OCI-LY7 (cell line): ENCODE measurements at regions not wholly inside any gene's neighbourhood (a gene's known extent, or its start where the extent isn't known, plus 50 kb on each side); places are given as distances from the start of the nearest gene placed in this dataset.

Experiments
- BruUV-seq: library from RNA; stranded (reverse); fragments of 400-500 nt; replicated peaks from 2 replicates; lab custom pipeline; 2021; lab: Mats Ljungman, UMichigan
- CTCF ChIA-PET: fragments of 300-600 bp; sonication (Branson Sonifier 250); formaldehyde crosslinking; loops from one replicate; lab custom pipeline; 2022; ENCODE audit warnings: antibody characterized with exemption; ENCODE audit not compliant: unreplicated experiment; lab: Charles Lee
- POLR2A ChIA-PET: fragments of 300-600 bp; sonication (Branson Sonifier 250); formaldehyde crosslinking; loops from one replicate; lab custom pipeline; 2022; ENCODE audit warnings: antibody characterized with exemption; lab: Charles Lee
- DNase-seq: peaks from one replicate; pipeline ENCODE4 v3.0.0-alpha.2; 2015; ENCODE audit warnings: low spot score
- H2AFZ ChIP-seq: fragments of 200-600 bp; sonication (generic), shearing (Covaris generic); 2 replicates; pipeline ENCODE4 v1.6.1; 2014; ENCODE audit warnings: mild to moderate bottlenecking, antibody characterized with exemption, low read length, moderate library complexity
- H3K27ac ChIP-seq: fragments of 200-600 bp; sonication (generic); 2 replicates; pipeline ENCODE4 v1.5.1; 2014; ENCODE audit warnings: mixed run types, low read depth, mild to moderate bottlenecking, moderate library complexity, low read length, inconsistent platforms; ENCODE audit not compliant: poor library complexity, severe bottlenecking
- H3K36me3 ChIP-seq: fragments of 200-600 bp; sonication (generic); 2 replicates; pipeline ENCODE4 v1.6.1; 2014; ENCODE audit warnings: mild to moderate bottlenecking, antibody characterized with exemption, low read length, moderate library complexity, mixed read lengths; ENCODE audit not compliant: insufficient read depth
- H3K4me1 ChIP-seq: fragments of 200-600 bp; sonication (generic); 2 replicates; pipeline ENCODE4 v1.5.1; 2014; ENCODE audit warnings: mild to moderate bottlenecking, low read length; ENCODE audit not compliant: insufficient read depth, poor library complexity, severe bottlenecking
- H3K4me2 ChIP-seq: fragments of 200-600 bp; sonication (generic); 2 replicates; pipeline ENCODE4 v1.6.1; 2014; ENCODE audit warnings: mild to moderate bottlenecking, low read length
- H3K4me3 ChIP-seq: fragments of 200-600 bp; sonication (generic); 2 replicates; pipeline ENCODE4 v1.5.1; 2014; ENCODE audit warnings: mild to moderate bottlenecking, low read depth, low read length; ENCODE audit not compliant: poor library complexity, severe bottlenecking
- H3K79me2 ChIP-seq: fragments of 200-600 bp; sonication (generic); 2 replicates; pipeline ENCODE4 v1.6.1; 2016; ENCODE audit warnings: low read depth, mild to moderate bottlenecking, low read length, moderate library complexity, mixed read lengths; ENCODE audit not compliant: insufficient read depth
- H3K9me2 ChIP-seq: fragments of 200-600 bp; sonication (generic); 2 replicates; pipeline ENCODE4 v1.6.1; 2016; ENCODE audit warnings: mild to moderate bottlenecking, low read length, mixed read lengths; ENCODE audit not compliant: insufficient read depth
- H3K9me3 ChIP-seq: fragments of 200-600 bp; sonication (generic); 2 replicates; pipeline ENCODE4 v1.6.1; 2014; ENCODE audit warnings: mild to moderate bottlenecking, mixed run types, low read length, mixed read lengths
- H4K20me1 ChIP-seq: fragments of 200-600 bp; sonication (generic); 2 replicates; pipeline ENCODE4 v1.6.1; 2014; ENCODE audit warnings: mild to moderate bottlenecking, antibody characterized with exemption, low read length, moderate library complexity, mixed read lengths; ENCODE audit not compliant: insufficient read depth
- EZH2phosphoT487 ChIP-seq: fragments of 200-600 bp; sonication (generic); IDR thresholded peaks from 2 replicates; pipeline ENCODE4 v1.6.1; 2018; ENCODE audit warnings: low read depth, borderline replicate concordance, mild to moderate bottlenecking, mixed run types, antibody characterized with exemption, low read length, moderate library complexity, mixed read lengths
- intact Hi-C: fragments of 100-400 bp; cut with micrococcal nuclease; formaldehyde crosslinking; loops from one replicate; pipeline ENCODE4 v1.10.0; 2022; ENCODE audit not compliant: unreplicated experiment
- TF ChIP-seq, protein P1 (sequence below): fragments of 200-600 bp; sonication (generic); conservative IDR thresholded peaks from 2 replicates; pipeline ENCODE4 v1.5.1; 2014; ENCODE audit warnings: mild to moderate bottlenecking, antibody characterized with exemption, low read length, moderate library complexity, mixed read lengths

DNA sequence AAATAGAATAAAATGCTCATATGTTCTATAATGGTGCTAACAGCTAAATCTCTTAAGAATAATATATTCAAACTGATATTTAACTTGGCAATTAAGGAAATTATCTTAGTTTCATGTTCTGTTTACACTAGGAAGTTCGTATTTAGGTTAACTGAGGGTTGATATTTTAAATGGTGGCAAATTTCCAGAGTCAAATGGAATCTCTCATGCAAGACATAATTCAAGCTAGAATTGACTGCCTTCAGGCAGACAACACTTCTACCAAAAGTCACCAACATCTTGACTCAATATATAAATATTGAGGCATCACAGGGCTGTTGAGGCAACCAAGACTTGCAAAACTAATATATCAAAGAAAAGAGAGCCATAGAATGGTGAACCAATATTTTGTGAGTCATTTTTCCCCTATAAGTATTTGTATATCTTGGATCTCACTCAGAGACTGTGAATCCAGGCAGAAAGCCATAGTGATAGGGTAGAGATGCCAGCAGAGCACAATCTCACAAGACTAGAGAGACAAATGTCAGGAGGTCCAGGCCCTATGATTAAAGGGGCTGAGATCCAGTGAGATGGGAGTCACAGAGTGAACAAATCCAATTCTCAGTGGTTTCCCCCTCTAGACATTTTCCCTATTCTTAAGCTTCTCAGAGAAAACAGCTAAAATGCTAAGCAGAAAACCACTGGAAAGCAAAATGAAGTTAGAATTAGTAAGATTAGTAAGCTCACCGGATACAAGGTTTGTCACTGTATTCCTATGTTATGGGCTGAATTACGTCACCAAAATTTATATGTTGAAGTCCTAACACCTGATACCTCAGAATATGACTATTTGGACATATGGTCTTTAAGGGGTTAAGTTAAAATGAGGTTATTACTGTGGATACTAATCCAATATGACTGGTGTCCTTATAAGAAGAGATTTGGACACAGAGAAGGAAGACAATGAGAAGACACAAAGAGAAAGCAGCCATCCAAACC, 358.2 kb upstream of the UBE2E3 start:
- intact Hi-C loops: no loop called here

DNA sequence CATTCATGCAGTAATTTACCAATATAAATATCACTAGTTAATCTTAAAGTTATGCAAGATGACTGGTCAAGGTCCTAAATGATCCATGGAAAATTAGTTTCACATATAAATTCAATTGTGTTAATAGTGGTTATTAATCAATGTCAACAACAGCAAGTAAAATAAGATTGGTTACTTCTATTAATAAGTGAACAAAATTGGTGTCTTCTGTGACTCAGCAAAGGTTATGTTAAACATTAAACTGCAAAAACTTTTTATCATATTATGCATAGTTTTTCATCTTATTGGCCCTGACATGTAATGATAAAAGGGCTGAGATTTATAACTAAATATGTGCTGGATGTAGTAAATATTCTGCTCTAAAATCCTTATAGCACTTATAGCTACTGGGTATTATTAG, 359.0 kb upstream of the UBE2E3 start:
- Histone ChIP-seq H3K79me2 (no peaks in the 10 kb centered on the region), H3K9me2 (no peaks in the 10 kb centered on the region), H2AFZ (no peak overlapping the region), H3K36me3 (no peaks in the 10 kb centered on the region), H3K9me3 (no peaks in the 10 kb centered on the region), H3K4me1 (no peaks in the 10 kb centered on the region), H3K4me3 (no peak overlapping the region), H4K20me1 (no peaks in the 10 kb centered on the region), H3K4me2 (no peak overlapping the region), H3K27ac (no peak overlapping the region)
- DNase-seq: no peak
- ChIA-PET POLR2A (interaction anchor here (1.2 kb wide), 1 partner anchor 56 kb away, joined by 3 read pairs; no protein-coding TSS in a partner anchor), CTCF (no interaction called here)
- TF ChIP-seq, protein P1, sequence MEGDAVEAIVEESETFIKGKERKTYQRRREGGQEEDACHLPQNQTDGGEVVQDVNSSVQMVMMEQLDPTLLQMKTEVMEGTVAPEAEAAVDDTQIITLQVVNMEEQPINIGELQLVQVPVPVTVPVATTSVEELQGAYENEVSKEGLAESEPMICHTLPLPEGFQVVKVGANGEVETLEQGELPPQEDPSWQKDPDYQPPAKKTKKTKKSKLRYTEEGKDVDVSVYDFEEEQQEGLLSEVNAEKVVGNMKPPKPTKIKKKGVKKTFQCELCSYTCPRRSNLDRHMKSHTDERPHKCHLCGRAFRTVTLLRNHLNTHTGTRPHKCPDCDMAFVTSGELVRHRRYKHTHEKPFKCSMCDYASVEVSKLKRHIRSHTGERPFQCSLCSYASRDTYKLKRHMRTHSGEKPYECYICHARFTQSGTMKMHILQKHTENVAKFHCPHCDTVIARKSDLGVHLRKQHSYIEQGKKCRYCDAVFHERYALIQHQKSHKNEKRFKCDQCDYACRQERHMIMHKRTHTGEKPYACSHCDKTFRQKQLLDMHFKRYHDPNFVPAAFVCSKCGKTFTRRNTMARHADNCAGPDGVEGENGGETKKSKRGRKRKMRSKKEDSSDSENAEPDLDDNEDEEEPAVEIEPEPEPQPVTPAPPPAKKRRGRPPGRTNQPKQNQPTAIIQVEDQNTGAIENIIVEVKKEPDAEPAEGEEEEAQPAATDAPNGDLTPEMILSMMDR: no peak
- intact Hi-C loops: no loop called here
- no TSS peak for BruUV-seq

More for the DNA sequence above, 358.2 kb upstream of the UBE2E3 start:
- H4K20me1 ChIP-seq: no peaks in the 10 kb centered on the region
- TF ChIP-seq, protein P1: no peak
- TF ChIP-seq EZH2phosphoT487: no peak
- H3K27ac ChIP-seq: no peak overlapping the region
- no TSS peak for BruUV-seq
- no peaks in the 10 kb centered on the region for H3K79me2 ChIP-seq
- H2AFZ ChIP-seq: no peak overlapping the region
- ChIA-PET CTCF (no interaction called here), POLR2A (interaction anchor here (0.6 kb wide), 1 partner anchor 12 kb away, joined by 3 read pairs; no protein-coding TSS in a partner anchor)
- no peak overlapping the region for H3K4me2 ChIP-seq
- no peaks in the 10 kb centered on the region for H3K4me1 ChIP-seq
- no peak for DNase-seq
- no peaks in the 10 kb centered on the region for H3K9me3 ChIP-seq
- no peaks in the 10 kb centered on the region for H3K9me2 ChIP-seq
- no peak overlapping the region for H3K4me3 ChIP-seq
- H3K36me3 ChIP-seq: no peaks in the 10 kb centered on the region

DNA sequence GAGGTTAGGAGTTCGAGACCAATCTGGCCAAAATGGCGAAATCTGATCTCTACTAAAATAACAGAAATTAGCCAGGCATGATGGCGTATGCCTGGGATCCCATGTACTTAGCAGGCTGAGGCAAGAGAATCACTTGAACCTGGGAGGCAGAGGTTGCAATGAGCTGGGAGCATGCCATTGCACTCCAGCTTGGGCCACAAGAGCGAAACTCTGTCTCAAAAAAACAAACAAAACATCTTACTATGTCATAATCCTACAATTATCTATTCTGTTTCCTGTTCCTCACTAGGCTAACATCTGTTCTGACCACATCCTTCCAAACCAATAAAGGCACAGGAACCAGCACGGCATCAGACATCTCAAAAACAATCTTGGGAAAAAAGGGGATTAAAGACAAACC, 361.8 kb upstream of the UBE2E3 start:
- no TSS peak for BruUV-seq
- intact Hi-C loops: no loop called here
- TF ChIP-seq, protein P1: no peak
- no peak for TF ChIP-seq EZH2phosphoT487
- H3K9me2 ChIP-seq: no peaks in the 10 kb centered on the region
- POLR2A ChIA-PET: interaction anchor here (0.7 to 1.1 kb wide), 2 partner anchors 9 to 16 kb away, joined by 3 to 4 read pairs; no protein-coding TSS in a partner anchor
- H2AFZ ChIP-seq: no peak overlapping the region
- H3K36me3 ChIP-seq: no peaks in the 10 kb centered on the region
- H3K4me3 ChIP-seq: no peak overlapping the region
- no peak overlapping the region for H3K4me2 ChIP-seq
- no peak for DNase-seq
- no peaks in the 10 kb centered on the region for H3K9me3 ChIP-seq
- no peak overlapping the region for H3K27ac ChIP-seq
- H3K4me1 ChIP-seq: no peaks in the 10 kb centered on the region
- no peaks in the 10 kb centered on the region for H4K20me1 ChIP-seq
- CTCF ChIA-PET: no interaction called here
- no peaks in the 10 kb centered on the region for H3K79me2 ChIP-seq
